Lower leg skin (tissue), 3 donors: ENCODE measurements at regions not wholly inside any gene's neighbourhood (a gene's known extent, or its start where the extent isn't known, plus 50 kb on each side); places are given as distances from the start of the nearest gene placed in this dataset.

Experiments used
- POLR2A ChIP-seq, 2 donors: fragments of 450-650 bp; IDR thresholded peaks; one replicate each; pipeline ENCODE4 v1.6.1; 2016 to 2017; ENCODE audit warnings: antibody characterized with exemption in 2 of 2, mild to moderate bottlenecking in 1 of 2, moderate library complexity in 1 of 2
- TF ChIP-seq, protein P1 (sequence below), 3 donors: fragments of 450-650 bp; IDR thresholded peaks; one replicate each; pipeline ENCODE4 v1.5.1; 2016; ENCODE audit warnings: antibody characterized with exemption in 3 of 3, mild to moderate bottlenecking in 3 of 3, moderate library complexity in 2 of 3

DNA sequence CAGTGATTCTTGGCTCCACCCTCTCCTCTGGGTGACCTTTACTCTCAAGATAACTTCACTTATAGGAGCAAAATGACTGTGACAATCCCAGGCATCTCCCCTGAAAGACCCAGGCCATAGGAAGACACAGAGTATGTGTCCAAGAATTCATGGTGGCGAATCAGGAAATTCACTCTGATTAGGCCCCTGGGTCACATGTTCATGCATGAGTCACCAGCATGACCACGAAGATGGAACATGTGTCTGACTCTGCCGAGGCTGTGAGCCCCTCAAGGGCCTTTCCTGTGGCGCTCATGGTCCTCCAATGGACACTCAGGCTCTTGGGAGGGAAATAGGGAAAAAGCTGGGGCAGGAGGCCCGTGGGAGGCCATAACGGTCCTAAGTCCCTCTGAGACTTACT lies 74.0 kb upstream of the TEX51 start:
- TF ChIP-seq POLR2A (IDR thresholded peaks at IDR 0.05), result no peak
- TF ChIP-seq, protein P1, sequence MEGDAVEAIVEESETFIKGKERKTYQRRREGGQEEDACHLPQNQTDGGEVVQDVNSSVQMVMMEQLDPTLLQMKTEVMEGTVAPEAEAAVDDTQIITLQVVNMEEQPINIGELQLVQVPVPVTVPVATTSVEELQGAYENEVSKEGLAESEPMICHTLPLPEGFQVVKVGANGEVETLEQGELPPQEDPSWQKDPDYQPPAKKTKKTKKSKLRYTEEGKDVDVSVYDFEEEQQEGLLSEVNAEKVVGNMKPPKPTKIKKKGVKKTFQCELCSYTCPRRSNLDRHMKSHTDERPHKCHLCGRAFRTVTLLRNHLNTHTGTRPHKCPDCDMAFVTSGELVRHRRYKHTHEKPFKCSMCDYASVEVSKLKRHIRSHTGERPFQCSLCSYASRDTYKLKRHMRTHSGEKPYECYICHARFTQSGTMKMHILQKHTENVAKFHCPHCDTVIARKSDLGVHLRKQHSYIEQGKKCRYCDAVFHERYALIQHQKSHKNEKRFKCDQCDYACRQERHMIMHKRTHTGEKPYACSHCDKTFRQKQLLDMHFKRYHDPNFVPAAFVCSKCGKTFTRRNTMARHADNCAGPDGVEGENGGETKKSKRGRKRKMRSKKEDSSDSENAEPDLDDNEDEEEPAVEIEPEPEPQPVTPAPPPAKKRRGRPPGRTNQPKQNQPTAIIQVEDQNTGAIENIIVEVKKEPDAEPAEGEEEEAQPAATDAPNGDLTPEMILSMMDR (IDR thresholded peaks at IDR 0.05), result no peak
